ENCODE measurements at regions not wholly inside any gene's neighbourhood (a gene's known extent, or its start where the extent isn't known, plus 50 kb on each side); places are given as distances from the start of the nearest gene placed in this dataset.

DNA sequence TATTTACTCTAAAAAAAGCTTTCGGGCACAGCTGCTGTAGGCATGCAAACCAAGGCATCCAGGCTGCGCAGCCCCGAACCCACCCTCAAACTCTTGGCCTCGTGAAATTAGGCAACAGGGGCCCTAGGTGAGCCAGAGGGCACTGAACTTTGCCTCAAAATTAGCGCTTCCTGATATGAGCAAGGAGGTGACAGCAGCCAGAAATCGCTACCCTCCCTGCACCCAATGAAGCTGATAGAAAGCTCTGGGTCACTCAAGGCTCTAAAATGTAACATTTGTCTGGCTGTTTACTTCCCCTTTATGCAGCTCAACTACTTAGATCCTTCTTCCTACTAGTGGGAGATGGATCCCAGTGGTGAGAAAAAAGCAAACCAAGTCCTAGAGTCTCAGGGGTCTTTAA lies 61.8 kb downstream of the PITPNM2 start:
- Histone ChIP-seq H4K20me1 (ENCODE audit: insufficient read depth, low read length) (no peaks in the 10 kb centered on the region), H2AFZ (ENCODE audit: low read length) (no peak overlapping the region), H3K9me3 (ENCODE audit: low read length) (no peaks in the 10 kb centered on the region), H3K4me1 (ENCODE audit: insufficient read depth, low read length) (peaks cover 79% of the 10 kb centered on the region), H3K36me3 (replicated peaks in 1 of 2; ENCODE audit: control insufficient read depth in 1 of 2, insufficient read depth in 2 of 2, low read length in 2 of 2) (no peaks in the 10 kb centered on the region; a peak in 1 of 5 replicates), H3K4me2 (ENCODE audit: low read depth, low read length) (peak overlapping the region; percentile 38), H3K9ac (ENCODE audit: insufficient read depth, low read depth, low read length) (no peak overlapping the region; the same call in 1 of the 2 replicates), H3K79me2 (ENCODE audit: insufficient read depth, low read length) (peaks cover 5% of the 10 kb centered on the region), H3K4me3 (replicated peaks in 1 of 3; ENCODE audit: insufficient read depth in 1 of 3, low read depth in 2 of 3, low read length in 3 of 3) (peak overlapping the region in 1 of 3 experiments; percentile 5; a peak in 1 of 6 replicates), H3K27me3 (ENCODE audit: control insufficient read depth in 1 of 2, insufficient read depth in 2 of 2, low read length in 2 of 2) (no peaks in the 10 kb centered on the region), H3K27ac (ENCODE audit: extremely low read length, insufficient read depth, low read length) (peak overlapping the region; percentile 36)
- BruUV-seq (replicated peaks) = no TSS peak
- ChIA-PET CTCF (ENCODE audit: low intra/inter-chr PET ratio, low total read pairs) (no interaction called here), POLR2A (interaction anchor here (0.8 to 2.1 kb wide), 7 partner anchors 14 to 143 kb away, joined by 3 to 10 read pairs (median 4); partner anchors contain the start of genes MPHOSPH9 and MTRFR)
- DNase-seq (ENCODE audit: low spot score) (no peak), FAIRE-seq (no peak), ATAC-seq (no peak)
- intact Hi-C loops (cut with micrococcal nuclease; ENCODE audit: unreplicated experiment) = no loop called here
- in situ Hi-C loops (cut with HindIII; ENCODE audit: extremely low pct_ligation_motif_present, low pct_unique_long_range_greater_than_20kb) = no loop called here
- 23% methylated on average over 6 of the region's 6 CpGs for WGBS (ENCODE audit: low lambda C conversion rate)
- TF ChIP-seq, protein P1, sequence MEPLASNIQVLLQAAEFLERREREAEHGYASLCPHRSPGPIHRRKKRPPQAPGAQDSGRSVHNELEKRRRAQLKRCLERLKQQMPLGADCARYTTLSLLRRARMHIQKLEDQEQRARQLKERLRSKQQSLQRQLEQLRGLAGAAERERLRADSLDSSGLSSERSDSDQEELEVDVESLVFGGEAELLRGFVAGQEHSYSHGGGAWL (CRISPR knock-in tag; IDR thresholded peaks at IDR 0.05) = no peak
- peak; percentile 44; the same call in 1 of the 2 replicates for TF ChIP-seq HNF4G (IDR thresholded peaks at IDR 0.05; ENCODE audit: borderline replicate concordance, low read depth, low read length)
- no peak for TF ChIP-seq HNF4G (CRISPR knock-in tag; IDR thresholded peaks at IDR 0.05; ENCODE audit: borderline replicate concordance, low read depth)
- TF ChIP-seq, protein P2, sequence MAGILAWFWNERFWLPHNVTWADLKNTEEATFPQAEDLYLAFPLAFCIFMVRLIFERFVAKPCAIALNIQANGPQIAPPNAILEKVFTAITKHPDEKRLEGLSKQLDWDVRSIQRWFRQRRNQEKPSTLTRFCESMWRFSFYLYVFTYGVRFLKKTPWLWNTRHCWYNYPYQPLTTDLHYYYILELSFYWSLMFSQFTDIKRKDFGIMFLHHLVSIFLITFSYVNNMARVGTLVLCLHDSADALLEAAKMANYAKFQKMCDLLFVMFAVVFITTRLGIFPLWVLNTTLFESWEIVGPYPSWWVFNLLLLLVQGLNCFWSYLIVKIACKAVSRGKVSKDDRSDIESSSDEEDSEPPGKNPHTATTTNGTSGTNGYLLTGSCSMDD (CRISPR knock-in tag; IDR thresholded peaks at IDR 0.05) = no peak
- no peak for TF ChIP-seq MTA1 (CRISPR knock-in tag; IDR thresholded peaks at IDR 0.05; ENCODE audit: borderline replicate concordance)
- TF ChIP-seq, protein P3, sequence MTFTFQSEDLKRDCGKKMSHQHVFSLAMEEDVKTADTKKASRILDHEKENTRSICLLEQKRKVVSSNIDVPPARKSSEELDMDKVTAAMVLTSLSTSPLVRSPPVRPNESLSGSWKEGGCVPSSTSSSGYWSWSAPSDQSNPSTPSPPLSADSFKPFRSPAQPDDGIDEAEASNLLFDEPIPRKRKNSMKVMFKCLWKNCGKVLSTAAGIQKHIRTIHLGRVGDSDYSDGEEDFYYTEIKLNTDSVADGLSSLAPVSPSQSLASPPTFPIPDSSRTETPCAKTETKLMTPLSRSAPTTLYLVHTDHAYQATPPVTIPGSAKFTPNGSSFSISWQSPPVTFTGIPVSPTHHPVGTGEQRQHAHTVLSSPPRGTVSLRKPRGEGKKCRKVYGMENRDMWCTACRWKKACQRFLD (CRISPR knock-in tag; IDR thresholded peaks at IDR 0.05; ENCODE audit: borderline replicate concordance) = no peak
- TF ChIP-seq EP300 (IDR thresholded peaks at IDR 0.05; ENCODE audit: low read depth in 2 of 2, low read length in 2 of 2) = peak in 1 of 2 experiments; percentile 8; a peak in 1 of 4 replicates
- no peak for TF ChIP-seq EP300 (CRISPR knock-in tag; IDR thresholded peaks at IDR 0.05; ENCODE audit: borderline replicate concordance)
- TF ChIP-seq RXRB (CRISPR knock-in tag; IDR thresholded peaks at IDR 0.05; ENCODE audit: borderline replicate concordance) = 0 out of 2 replicates have a peak, but pooled peaks have one; percentile 13
- TF ChIP-seq, protein P4, sequence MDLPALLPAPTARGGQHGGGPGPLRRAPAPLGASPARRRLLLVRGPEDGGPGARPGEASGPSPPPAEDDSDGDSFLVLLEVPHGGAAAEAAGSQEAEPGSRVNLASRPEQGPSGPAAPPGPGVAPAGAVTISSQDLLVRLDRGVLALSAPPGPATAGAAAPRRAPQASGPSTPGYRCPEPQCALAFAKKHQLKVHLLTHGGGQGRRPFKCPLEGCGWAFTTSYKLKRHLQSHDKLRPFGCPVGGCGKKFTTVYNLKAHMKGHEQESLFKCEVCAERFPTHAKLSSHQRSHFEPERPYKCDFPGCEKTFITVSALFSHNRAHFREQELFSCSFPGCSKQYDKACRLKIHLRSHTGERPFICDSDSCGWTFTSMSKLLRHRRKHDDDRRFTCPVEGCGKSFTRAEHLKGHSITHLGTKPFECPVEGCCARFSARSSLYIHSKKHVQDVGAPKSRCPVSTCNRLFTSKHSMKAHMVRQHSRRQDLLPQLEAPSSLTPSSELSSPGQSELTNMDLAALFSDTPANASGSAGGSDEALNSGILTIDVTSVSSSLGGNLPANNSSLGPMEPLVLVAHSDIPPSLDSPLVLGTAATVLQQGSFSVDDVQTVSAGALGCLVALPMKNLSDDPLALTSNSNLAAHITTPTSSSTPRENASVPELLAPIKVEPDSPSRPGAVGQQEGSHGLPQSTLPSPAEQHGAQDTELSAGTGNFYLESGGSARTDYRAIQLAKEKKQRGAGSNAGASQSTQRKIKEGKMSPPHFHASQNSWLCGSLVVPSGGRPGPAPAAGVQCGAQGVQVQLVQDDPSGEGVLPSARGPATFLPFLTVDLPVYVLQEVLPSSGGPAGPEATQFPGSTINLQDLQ (CRISPR knock-in tag; IDR thresholded peaks at IDR 0.05) = no peak
- TF ChIP-seq IRX3 (CRISPR knock-in tag; IDR thresholded peaks at IDR 0.05; ENCODE audit: borderline replicate concordance, low read depth) = no peak
- TF ChIP-seq CEBPG (CRISPR knock-in tag; IDR thresholded peaks at IDR 0.05) = peak; percentile 62
- no peak for TF ChIP-seq ZNF775 (CRISPR knock-in tag; IDR thresholded peaks at IDR 0.05; ENCODE audit: borderline replicate concordance)
- TF ChIP-seq, protein P5, sequence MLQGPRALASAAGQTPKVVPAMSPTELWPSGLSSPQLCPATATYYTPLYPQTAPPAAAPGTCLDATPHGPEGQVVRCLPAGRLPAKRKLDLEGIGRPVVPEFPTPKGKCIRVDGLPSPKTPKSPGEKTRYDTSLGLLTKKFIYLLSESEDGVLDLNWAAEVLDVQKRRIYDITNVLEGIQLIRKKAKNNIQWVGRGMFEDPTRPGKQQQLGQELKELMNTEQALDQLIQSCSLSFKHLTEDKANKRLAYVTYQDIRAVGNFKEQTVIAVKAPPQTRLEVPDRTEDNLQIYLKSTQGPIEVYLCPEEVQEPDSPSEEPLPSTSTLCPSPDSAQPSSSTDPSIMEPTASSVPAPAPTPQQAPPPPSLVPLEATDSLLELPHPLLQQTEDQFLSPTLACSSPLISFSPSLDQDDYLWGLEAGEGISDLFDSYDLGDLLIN (CRISPR knock-in tag; IDR thresholded peaks at IDR 0.05; ENCODE audit: borderline replicate concordance) = no peak
- TF ChIP-seq IKZF4 (CRISPR knock-in tag; IDR thresholded peaks at IDR 0.05; ENCODE audit: borderline replicate concordance, low read depth, not compliant biosample characterization) = no peak
- TF ChIP-seq ZNF776 (CRISPR knock-in tag; IDR thresholded peaks at IDR 0.05) = no peak
- peak; percentile 50; the same call in 1 of the 2 replicates for TF ChIP-seq TBX2 (CRISPR knock-in tag; IDR thresholded peaks at IDR 0.05; ENCODE audit: borderline replicate concordance)
- TF ChIP-seq NR2F6 (IDR thresholded peaks at IDR 0.05) = no peak
- TF ChIP-seq NR2F6 (CRISPR knock-in tag; IDR thresholded peaks at IDR 0.05) = peak; percentile 44; the same call in 1 of the 2 replicates
- peak; percentile 52 for TF ChIP-seq HNF4A (CRISPR knock-in tag; IDR thresholded peaks at IDR 0.05)

Measured in HepG2 (cell line).